ENCODE measurements at regions not wholly inside any gene's neighbourhood (a gene's known extent, or its start where the extent isn't known, plus 50 kb on each side); places are given as distances from the start of the nearest gene placed in this dataset.

DNA sequence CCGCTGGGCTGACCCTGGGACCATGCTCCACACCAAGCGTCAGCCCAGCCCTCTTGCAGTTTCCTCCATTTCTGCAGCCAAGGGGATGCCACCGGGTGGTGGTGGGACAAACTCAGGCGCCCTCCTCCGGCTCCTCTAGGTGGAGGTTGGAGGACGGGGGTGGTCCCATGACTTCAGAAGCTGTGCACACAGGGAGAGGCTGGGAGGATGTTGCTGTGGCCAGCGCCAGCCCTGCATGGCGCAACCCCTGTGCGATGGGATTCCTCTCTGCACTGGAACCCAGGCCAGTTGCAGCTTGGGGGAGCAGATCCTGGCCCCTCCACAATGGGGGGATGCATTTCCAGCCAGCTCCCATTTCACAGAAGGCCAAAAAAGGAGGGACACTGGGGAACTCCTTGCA is 246.5 kb downstream of the C16orf95 start:
- no peak overlapping the region for H3K27ac Mint-ChIP-seq
- H3K27me3 Mint-ChIP-seq (ENCODE audit: low read depth, poor library complexity): peaks cover 15% of the 10 kb centered on the region
- H3K4me1 Mint-ChIP-seq: peaks cover 93% of the 10 kb centered on the region
- peaks cover 7% of the 10 kb centered on the region for H3K9me3 Mint-ChIP-seq
- DNase-seq: no peak
- no peak for TF ChIP-seq CTCF (IDR thresholded peaks at IDR 0.05)
- no peaks in the 10 kb centered on the region for H3K36me3 Mint-ChIP-seq (ENCODE audit: low read depth)
- no peak overlapping the region for H3K4me3 Mint-ChIP-seq

DNA sequence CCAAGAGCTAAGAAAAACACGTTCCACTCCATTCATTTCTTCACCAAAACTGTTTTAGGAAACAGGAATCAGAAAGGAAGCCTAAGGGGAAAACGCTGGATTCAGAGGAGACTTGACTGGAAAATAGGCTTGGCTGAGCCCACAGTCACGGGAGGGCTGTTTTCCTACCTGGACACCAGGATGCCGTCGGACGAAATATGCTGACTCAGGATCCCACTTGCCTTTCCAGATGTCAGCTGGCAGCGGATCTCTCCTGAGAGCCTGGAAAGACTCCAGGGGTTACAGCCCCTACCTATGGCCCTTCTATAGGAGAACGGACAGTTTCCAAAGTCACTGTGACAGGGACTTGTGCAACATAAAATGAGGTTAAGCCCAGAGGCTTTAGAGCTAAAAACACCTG is 245.1 kb downstream of the C16orf95 start:
- no peak overlapping the region for H3K4me3 Mint-ChIP-seq
- no peak for DNase-seq
- no peak overlapping the region for H3K27ac Mint-ChIP-seq
- H3K36me3 Mint-ChIP-seq (ENCODE audit: low read depth): peaks cover 8% of the 10 kb centered on the region
- peaks cover 15% of the 10 kb centered on the region for H3K27me3 Mint-ChIP-seq (ENCODE audit: low read depth, poor library complexity)
- no peak for TF ChIP-seq CTCF (IDR thresholded peaks at IDR 0.05)
- peaks cover 92% of the 10 kb centered on the region for H3K4me1 Mint-ChIP-seq
- H3K9me3 Mint-ChIP-seq: peaks cover 19% of the 10 kb centered on the region

DNA sequence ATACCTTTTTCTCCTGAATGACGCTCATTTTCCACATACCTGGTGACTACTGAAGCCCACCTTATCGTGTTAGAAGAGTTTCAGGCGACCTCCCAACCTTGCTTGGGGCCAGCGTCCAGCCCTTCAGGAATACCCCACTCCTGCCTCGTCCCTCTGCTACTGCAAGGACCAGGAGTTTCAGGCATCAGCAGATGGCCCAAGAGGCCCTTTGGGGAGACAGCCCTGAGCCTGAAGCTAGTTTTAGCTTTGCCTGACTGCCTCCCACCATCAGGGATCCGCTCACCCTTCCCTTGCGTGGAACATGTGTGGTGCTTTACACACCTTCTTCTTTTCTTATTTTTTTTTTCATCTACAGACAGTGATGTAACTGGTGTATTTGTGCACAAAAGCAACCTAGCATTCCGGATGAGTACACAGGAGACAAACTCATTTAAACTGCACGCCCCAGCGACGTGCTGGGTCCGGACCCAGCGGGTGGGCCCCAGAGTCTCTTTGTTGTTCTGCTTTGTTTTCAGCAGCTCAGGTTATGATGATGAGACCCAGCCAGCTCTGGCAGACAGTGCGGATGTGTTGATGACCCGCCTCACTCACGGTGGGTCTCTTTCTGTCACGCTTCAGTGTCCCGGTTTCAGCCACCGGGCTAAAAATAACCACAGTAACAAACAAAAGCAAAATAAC is 242.4 kb downstream of the C16orf95 start:
- H3K4me3 Mint-ChIP-seq: peak overlapping the region; percentile 52
- H3K27me3 Mint-ChIP-seq (ENCODE audit: low read depth, poor library complexity): peaks cover 19% of the 10 kb centered on the region
- H3K9me3 Mint-ChIP-seq: peaks cover 42% of the 10 kb centered on the region
- no peak for TF ChIP-seq CTCF (IDR thresholded peaks at IDR 0.05)
- no peak for DNase-seq
- H3K27ac Mint-ChIP-seq: peak overlapping the region; percentile 94
- peaks cover 75% of the 10 kb centered on the region for H3K4me1 Mint-ChIP-seq
- peaks cover 24% of the 10 kb centered on the region for H3K36me3 Mint-ChIP-seq (ENCODE audit: low read depth)

GRCh38 chr16:87075319-87075860 is 241.8 kb downstream of the C16orf95 start:
- Mint-ChIP-seq H3K4me1 (peaks cover 69% of the 10 kb centered on the region), H3K4me3 (peak overlapping the region; percentile 52), H3K27ac (peak overlapping the region; percentile 94)

GRCh38 chr16:87076331-87076949 is 240.8 kb downstream of the C16orf95 start:
- Mint-ChIP-seq H3K36me3 (ENCODE audit: low read depth) (peaks cover 39% of the 10 kb centered on the region), H3K4me1 (peaks cover 61% of the 10 kb centered on the region), H3K27me3 (ENCODE audit: low read depth, poor library complexity) (peaks cover 17% of the 10 kb centered on the region), H3K27ac (peak overlapping the region; percentile 49), H3K9me3 (peaks cover 58% of the 10 kb centered on the region), H3K4me3 (peak overlapping the region; percentile 9)
- DNase-seq: no peak
- TF ChIP-seq CTCF (IDR thresholded peaks at IDR 0.05): no peak

More at GRCh38 chr16:87075319-87075860, 241.8 kb downstream of the C16orf95 start:
- Mint-ChIP-seq H3K36me3 (ENCODE audit: low read depth) (peaks cover 28% of the 10 kb centered on the region), H3K27me3 (ENCODE audit: low read depth, poor library complexity) (peaks cover 15% of the 10 kb centered on the region), H3K9me3 (peaks cover 48% of the 10 kb centered on the region)
- no peak for TF ChIP-seq CTCF (IDR thresholded peaks at IDR 0.05)
- no peak for DNase-seq

Data from nephron progenitor cell (in vitro differentiated cells).